A549 (cell line): ENCODE measurements at regions not wholly inside any gene's neighbourhood (a gene's known extent, or its start where the extent isn't known, plus 50 kb on each side); places are given as distances from the start of the nearest gene placed in this dataset.

ENCODE experiments used
- ATAC-seq, 2 experiments: fragments of 200-7000 bp in 1 of 2; fragments of >200 bp in 1 of 2; cut with Nextera tagmentation in 1 of 2; cut with Tn5 transposase in 1 of 2; 3 replicates each; pipeline versions ENCODE4 v1.8.0 to v1.9.1; 2018 to 2020; ENCODE audit warnings: mild to moderate bottlenecking in 1 of 2, moderate library complexity in 1 of 2
- CTCF ChIA-PET: fragments of 300-600 bp; sonication (Branson Sonifier 250); formaldehyde crosslinking; extraction: SDS; loops from one replicate; lab custom pipeline; 2021; ENCODE audit warnings: antibody characterized with exemption, inconsistent platforms; lab: Yijun Ruan, JAX
- POLR2A ChIA-PET: fragments of 350-600 bp; formaldehyde crosslinking; extraction: SDS; loops from one replicate; lab custom pipeline; 2021; ENCODE audit warnings: antibody characterized with exemption, inconsistent platforms; lab: Yijun Ruan, JAX
- DNase-seq, 2 experiments: peaks; one replicate each; pipeline versions ENCODE4 v3.0.0 to v3.0.0-alpha.2; 2011 to 2016; ENCODE audit warnings: low read depth in 1 of 2, low spot score in 1 of 2
- FAIRE-seq: peaks from 2 replicates; lab custom pipeline; 2011; peaks lifted over from hg19 to GRCh38; lab: Jason Lieb, UNC
- H3K27ac ChIP-seq, 2 experiments: fragments of >200 bp; sonication (Bioruptor Twin); formaldehyde crosslinking; 3 replicates each; pipeline ENCODE4 v1.5.1; 2016 to 2017
- H3K4me1 ChIP-seq: fragments of >200 bp; sonication (Bioruptor Twin); formaldehyde crosslinking; 3 replicates; pipeline ENCODE4 v1.6.1; 2016
- H3K4me2 ChIP-seq: fragments of >200 bp; sonication (Bioruptor Twin); formaldehyde crosslinking; 3 replicates; pipeline ENCODE4 v1.6.1; 2016
- H3K4me3 ChIP-seq: fragments of >200 bp; sonication (Bioruptor Twin); formaldehyde crosslinking; 3 replicates; pipeline ENCODE4 v1.5.1; 2016
- H3K9me3 ChIP-seq: fragments of >200 bp; sonication (Bioruptor Twin); formaldehyde crosslinking; 3 replicates; pipeline ENCODE4 v1.6.1; 2016
- EP300 ChIP-seq, 2 experiments: fragments of >200 bp; sonication (Bioruptor Twin); formaldehyde crosslinking; IDR thresholded peaks; 2 replicates in 1 of 2; 3 replicates in 1 of 2; pipeline ENCODE4 v1.6.1; 2016 to 2017
- ESRRA ChIP-seq: fragments of 150-350 bp; IDR thresholded peaks from 2 replicates; pipeline ENCODE4 v1.6.1; 2014; ENCODE audit warnings: mild to moderate bottlenecking, low read length, borderline replicate concordance
- FOXS1 ChIP-seq: fragments of 250-450 bp; sonication (Bioruptor Pico); IDR thresholded peaks from 2 replicates; pipeline ENCODE4 v1.5.0; 2020; ENCODE audit warnings: mild to moderate bottlenecking, moderate library complexity
- HEYL ChIP-seq: fragments of 250-450 bp; sonication (Bioruptor Pico); IDR thresholded peaks from 2 replicates; pipeline ENCODE4 v1.8.0; 2021; ENCODE audit warnings: mild to moderate bottlenecking, moderate library complexity
- HOXB5 ChIP-seq: fragments of 250-450 bp; sonication (Bioruptor Pico); IDR thresholded peaks from 2 replicates; pipeline ENCODE4 v1.5.0; 2020; ENCODE audit warnings: mild to moderate bottlenecking, moderate library complexity
- KDM5A ChIP-seq: fragments of 200-600 bp; sonication (generic); IDR thresholded peaks from 2 replicates; pipeline ENCODE4 v1.6.1; 2016; ENCODE audit warnings: antibody characterized with exemption, mild to moderate bottlenecking
- MAZ ChIP-seq: fragments of 150-350 bp; IDR thresholded peaks from 2 replicates; pipeline ENCODE4 v1.6.1; 2014; ENCODE audit warnings: antibody characterized with exemption, low read depth, low read length, borderline replicate concordance
- NFE2L2 ChIP-seq: fragments of 150-350 bp; conservative IDR thresholded peaks from 2 replicates; pipeline ENCODE4 v1.6.1; 2014; ENCODE audit warnings: low read length
- NPAS2 ChIP-seq: fragments of 250-450 bp; sonication (Bioruptor Pico); IDR thresholded peaks from 2 replicates; pipeline ENCODE4 v1.8.0; 2022; ENCODE audit warnings: mild to moderate bottlenecking, moderate library complexity, borderline replicate concordance
- NR3C1 ChIP-seq: fragments of >200 bp; sonication (Bioruptor Twin); formaldehyde crosslinking; IDR thresholded peaks from 3 replicates; pipeline ENCODE4 v1.6.1; 2017
- POLR2A ChIP-seq: IDR thresholded peaks from 2 replicates; pipeline ENCODE4 v1.6.1; 2012; ENCODE audit warnings: mild to moderate bottlenecking, low read length
- POLR2AphosphoS2 ChIP-seq: conservative IDR thresholded peaks from 2 replicates; pipeline ENCODE4 v1.6.1; 2012; ENCODE audit warnings: low read length, improper control_type of control experiment, inconsistent platforms
- RAD21 ChIP-seq, 2 experiments: fragments of >200 bp in 1 of 2; sonication (Bioruptor Twin) in 1 of 2; formaldehyde crosslinking in 1 of 2; IDR thresholded peaks in 1 of 2; conservative IDR thresholded peaks in 1 of 2; 2 replicates in 1 of 2; 3 replicates in 1 of 2; pipeline ENCODE4 v1.6.1; 2012 to 2018; ENCODE audit warnings: inconsistent platforms in 1 of 2
- RCOR1 ChIP-seq: fragments of 150-350 bp; IDR thresholded peaks from 2 replicates; pipeline ENCODE4 v1.6.1; 2014; ENCODE audit warnings: antibody characterized with exemption, low read length, low read depth
- RFX5 ChIP-seq: fragments of 450-650 bp; IDR thresholded peaks from 2 replicates; pipeline ENCODE4 v1.7.1; 2014; ENCODE audit warnings: antibody characterized with exemption, mild to moderate bottlenecking, moderate library complexity
- RNF2 ChIP-seq: fragments of 200-600 bp; sonication (generic); IDR thresholded peaks from 2 replicates; pipeline ENCODE4 v1.6.1; 2016; ENCODE audit warnings: low read depth, mild to moderate bottlenecking, antibody characterized with exemption, moderate library complexity, borderline replicate concordance
- SREBF2 ChIP-seq: fragments of 450-650 bp; IDR thresholded peaks from 2 replicates; pipeline ENCODE4 v1.6.1; 2014; ENCODE audit warnings: mild to moderate bottlenecking, moderate library complexity
- TFCP2L1 ChIP-seq: fragments of 250-450 bp; sonication (Bioruptor Pico); IDR thresholded peaks from 2 replicates; pipeline ENCODE4 v1.5.0; 2021; ENCODE audit warnings: mild to moderate bottlenecking
- ZFP36 ChIP-seq: fragments of 450-650 bp; IDR thresholded peaks from 2 replicates; pipeline ENCODE4 v1.6.1; 2014; ENCODE audit warnings: borderline replicate concordance; ENCODE audit not compliant: partially characterized antibody
- WGBS: methylation state at CpG from one replicate; pipeline ENCODE4 v1.1.6; 2017; ENCODE audit errors: missing lambda C conversion rate; 5-methylcytosine and 5-hydroxymethylcytosine counted together
- TF ChIP-seq, protein P1 (sequence below): fragments of >200 bp; sonication (Bioruptor Twin); formaldehyde crosslinking; IDR thresholded peaks from 3 replicates; pipeline ENCODE4 v1.5.1; 2016
- TF ChIP-seq, protein P2 (sequence below): fragments of 200-600 bp; sonication (generic); IDR thresholded peaks from 2 replicates; pipeline ENCODE4 v1.6.1; 2016; ENCODE audit warnings: antibody characterized with exemption, mild to moderate bottlenecking, moderate library complexity
- TF ChIP-seq, protein P3 (sequence below): fragments of 250-450 bp; sonication (Bioruptor Pico); IDR thresholded peaks from 2 replicates; pipeline ENCODE4 v1.5.0; 2021; ENCODE audit warnings: mild to moderate bottlenecking, moderate library complexity, borderline replicate concordance
- TF ChIP-seq, protein P4 (sequence below): fragments of >200 bp; sonication (Bioruptor Twin); formaldehyde crosslinking; IDR thresholded peaks from 3 replicates; pipeline ENCODE4 v1.6.1; 2016
- TF ChIP-seq, protein P5 (sequence below): IDR thresholded peaks from 2 replicates; pipeline ENCODE4 v1.6.1; 2012

DNA sequence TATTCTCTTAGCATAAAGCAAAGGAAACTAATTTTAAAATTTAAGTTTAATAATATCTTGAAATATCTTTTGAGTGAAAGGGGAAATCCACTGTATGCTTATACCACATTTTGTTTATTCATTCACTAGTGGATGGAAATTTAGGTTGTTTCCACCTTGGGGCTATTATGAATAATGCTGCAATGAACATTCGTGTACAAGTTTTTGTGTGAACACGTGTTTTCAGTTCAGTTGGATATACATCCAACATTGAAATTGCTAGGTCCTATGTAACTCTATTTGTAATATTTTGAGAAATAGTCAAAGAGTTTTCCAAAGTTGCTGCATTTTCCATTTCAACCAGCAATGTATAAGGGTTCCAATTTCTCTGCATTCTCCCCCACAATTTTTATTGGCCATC is 83.7 kb upstream of the ETV6 start:
- H3K4me3 ChIP-seq: no peak overlapping the region
- H3K9me3 ChIP-seq: no peaks in the 10 kb centered on the region
- ChIA-PET CTCF (interaction anchor here (3.4 kb wide), 1 partner anchor 468 kb away, joined by 13 read pairs; no protein-coding TSS in a partner anchor), POLR2A (no interaction called here)
- no peak for TF ChIP-seq EP300 (IDR thresholded peaks at IDR 0.05)
- TF ChIP-seq POLR2AphosphoS2: no peak
- TF ChIP-seq NFE2L2: no peak
- TF ChIP-seq, protein P1, sequence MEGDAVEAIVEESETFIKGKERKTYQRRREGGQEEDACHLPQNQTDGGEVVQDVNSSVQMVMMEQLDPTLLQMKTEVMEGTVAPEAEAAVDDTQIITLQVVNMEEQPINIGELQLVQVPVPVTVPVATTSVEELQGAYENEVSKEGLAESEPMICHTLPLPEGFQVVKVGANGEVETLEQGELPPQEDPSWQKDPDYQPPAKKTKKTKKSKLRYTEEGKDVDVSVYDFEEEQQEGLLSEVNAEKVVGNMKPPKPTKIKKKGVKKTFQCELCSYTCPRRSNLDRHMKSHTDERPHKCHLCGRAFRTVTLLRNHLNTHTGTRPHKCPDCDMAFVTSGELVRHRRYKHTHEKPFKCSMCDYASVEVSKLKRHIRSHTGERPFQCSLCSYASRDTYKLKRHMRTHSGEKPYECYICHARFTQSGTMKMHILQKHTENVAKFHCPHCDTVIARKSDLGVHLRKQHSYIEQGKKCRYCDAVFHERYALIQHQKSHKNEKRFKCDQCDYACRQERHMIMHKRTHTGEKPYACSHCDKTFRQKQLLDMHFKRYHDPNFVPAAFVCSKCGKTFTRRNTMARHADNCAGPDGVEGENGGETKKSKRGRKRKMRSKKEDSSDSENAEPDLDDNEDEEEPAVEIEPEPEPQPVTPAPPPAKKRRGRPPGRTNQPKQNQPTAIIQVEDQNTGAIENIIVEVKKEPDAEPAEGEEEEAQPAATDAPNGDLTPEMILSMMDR: no peak
- no peak for TF ChIP-seq RFX5
- TF ChIP-seq RCOR1: no peak
- no peak overlapping the region for H3K4me2 ChIP-seq
- no peak for ATAC-seq
- 42% methylated on average over 2 of the region's 2 CpGs for WGBS
- FAIRE-seq: no peak
- H3K4me1 ChIP-seq: 0 out of 3 replicates have a peak, but pooled peaks cover 4% of the 10 kb centered on the region
- DNase-seq: no peak
- H3K27ac ChIP-seq: no peak overlapping the region

DNA sequence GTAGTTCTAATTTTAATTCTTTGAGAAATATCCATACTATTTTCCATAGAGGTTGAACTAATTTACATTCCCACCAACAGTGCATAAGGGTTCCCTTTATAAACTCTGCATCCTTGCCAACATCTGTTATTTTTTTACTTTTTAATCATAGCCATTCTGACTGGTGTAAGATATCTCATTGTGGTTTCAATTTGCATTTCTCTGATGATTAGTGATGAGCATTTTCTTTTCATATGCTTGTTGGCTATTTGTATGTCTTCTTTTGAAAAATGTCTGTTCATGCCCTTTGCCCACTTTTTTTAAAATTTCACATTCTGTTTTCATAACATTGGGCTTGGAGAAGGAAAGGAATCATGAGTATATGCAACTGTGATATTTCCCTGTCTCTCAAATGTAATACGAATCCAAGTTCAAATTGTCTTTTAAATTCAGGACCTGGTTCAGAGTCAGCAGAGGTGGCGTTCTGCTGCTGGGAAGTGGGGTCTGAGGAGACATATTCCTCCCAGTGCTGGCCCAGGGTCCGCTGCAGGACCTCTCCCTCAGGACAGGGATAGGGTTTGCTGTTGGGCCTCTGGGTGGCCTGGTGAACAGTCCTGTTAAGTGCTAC is 81.2 kb upstream of the ETV6 start:
- no peak overlapping the region for H3K4me2 ChIP-seq
- no peak for TF ChIP-seq NPAS2 (CRISPR knock-in tag)
- TF ChIP-seq ZFP36: no peak
- no peak for TF ChIP-seq HEYL (CRISPR knock-in tag)
- TF ChIP-seq RAD21 (conservative IDR thresholded peaks at IDR 0.05 in 1 of 2, IDR thresholded peaks at IDR 0.05 in 1 of 2): no peak
- TF ChIP-seq HOXB5: no peak
- TF ChIP-seq KDM5A: no peak
- TF ChIP-seq, protein P2, sequence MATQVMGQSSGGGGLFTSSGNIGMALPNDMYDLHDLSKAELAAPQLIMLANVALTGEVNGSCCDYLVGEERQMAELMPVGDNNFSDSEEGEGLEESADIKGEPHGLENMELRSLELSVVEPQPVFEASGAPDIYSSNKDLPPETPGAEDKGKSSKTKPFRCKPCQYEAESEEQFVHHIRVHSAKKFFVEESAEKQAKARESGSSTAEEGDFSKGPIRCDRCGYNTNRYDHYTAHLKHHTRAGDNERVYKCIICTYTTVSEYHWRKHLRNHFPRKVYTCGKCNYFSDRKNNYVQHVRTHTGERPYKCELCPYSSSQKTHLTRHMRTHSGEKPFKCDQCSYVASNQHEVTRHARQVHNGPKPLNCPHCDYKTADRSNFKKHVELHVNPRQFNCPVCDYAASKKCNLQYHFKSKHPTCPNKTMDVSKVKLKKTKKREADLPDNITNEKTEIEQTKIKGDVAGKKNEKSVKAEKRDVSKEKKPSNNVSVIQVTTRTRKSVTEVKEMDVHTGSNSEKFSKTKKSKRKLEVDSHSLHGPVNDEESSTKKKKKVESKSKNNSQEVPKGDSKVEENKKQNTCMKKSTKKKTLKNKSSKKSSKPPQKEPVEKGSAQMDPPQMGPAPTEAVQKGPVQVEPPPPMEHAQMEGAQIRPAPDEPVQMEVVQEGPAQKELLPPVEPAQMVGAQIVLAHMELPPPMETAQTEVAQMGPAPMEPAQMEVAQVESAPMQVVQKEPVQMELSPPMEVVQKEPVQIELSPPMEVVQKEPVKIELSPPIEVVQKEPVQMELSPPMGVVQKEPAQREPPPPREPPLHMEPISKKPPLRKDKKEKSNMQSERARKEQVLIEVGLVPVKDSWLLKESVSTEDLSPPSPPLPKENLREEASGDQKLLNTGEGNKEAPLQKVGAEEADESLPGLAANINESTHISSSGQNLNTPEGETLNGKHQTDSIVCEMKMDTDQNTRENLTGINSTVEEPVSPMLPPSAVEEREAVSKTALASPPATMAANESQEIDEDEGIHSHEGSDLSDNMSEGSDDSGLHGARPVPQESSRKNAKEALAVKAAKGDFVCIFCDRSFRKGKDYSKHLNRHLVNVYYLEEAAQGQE: no peak
- TF ChIP-seq FOXS1 (CRISPR knock-in tag): no peak
- no peak for TF ChIP-seq NR3C1
- TF ChIP-seq TFCP2L1 (CRISPR knock-in tag): no peak
- no peak for TF ChIP-seq RFX5
- TF ChIP-seq, protein P3, sequence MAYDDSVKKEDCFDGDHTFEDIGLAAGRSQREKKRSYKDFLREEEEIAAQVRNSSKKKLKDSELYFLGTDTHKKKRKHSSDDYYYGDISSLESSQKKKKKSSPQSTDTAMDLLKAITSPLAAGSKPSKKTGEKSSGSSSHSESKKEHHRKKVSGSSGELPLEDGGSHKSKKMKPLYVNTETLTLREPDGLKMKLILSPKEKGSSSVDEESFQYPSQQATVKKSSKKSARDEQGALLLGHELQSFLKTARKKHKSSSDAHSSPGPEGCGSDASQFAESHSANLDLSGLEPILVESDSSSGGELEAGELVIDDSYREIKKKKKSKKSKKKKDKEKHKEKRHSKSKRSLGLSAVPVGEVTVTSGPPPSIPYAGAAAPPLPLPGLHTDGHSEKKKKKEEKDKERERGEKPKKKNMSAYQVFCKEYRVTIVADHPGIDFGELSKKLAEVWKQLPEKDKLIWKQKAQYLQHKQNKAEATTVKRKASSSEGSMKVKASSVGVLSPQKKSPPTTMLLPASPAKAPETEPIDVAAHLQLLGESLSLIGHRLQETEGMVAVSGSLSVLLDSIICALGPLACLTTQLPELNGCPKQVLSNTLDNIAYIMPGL (CRISPR knock-in tag): no peak
- no peak for TF ChIP-seq MAZ
- no peak for TF ChIP-seq RNF2
- TF ChIP-seq ESRRA: no peak
- TF ChIP-seq, protein P4, sequence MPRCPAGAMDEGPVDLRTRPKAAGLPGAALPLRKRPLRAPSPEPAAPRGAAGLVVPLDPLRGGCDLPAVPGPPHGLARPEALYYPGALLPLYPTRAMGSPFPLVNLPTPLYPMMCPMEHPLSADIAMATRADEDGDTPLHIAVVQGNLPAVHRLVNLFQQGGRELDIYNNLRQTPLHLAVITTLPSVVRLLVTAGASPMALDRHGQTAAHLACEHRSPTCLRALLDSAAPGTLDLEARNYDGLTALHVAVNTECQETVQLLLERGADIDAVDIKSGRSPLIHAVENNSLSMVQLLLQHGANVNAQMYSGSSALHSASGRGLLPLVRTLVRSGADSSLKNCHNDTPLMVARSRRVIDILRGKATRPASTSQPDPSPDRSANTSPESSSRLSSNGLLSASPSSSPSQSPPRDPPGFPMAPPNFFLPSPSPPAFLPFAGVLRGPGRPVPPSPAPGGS: no peak
- no peak for TF ChIP-seq SREBF2
- no peak for TF ChIP-seq POLR2A
- TF ChIP-seq, protein P5, sequence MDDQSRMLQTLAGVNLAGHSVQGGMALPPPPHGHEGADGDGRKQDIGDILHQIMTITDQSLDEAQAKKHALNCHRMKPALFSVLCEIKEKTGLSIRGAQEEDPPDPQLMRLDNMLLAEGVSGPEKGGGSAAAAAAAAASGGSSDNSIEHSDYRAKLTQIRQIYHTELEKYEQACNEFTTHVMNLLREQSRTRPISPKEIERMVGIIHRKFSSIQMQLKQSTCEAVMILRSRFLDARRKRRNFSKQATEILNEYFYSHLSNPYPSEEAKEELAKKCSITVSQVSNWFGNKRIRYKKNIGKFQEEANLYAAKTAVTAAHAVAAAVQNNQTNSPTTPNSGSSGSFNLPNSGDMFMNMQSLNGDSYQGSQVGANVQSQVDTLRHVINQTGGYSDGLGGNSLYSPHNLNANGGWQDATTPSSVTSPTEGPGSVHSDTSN: no peak
- TF ChIP-seq, all 56 proteins: peak for 0
- FAIRE-seq (no peak), DNase-seq (no peak), ATAC-seq (no peak)
- ChIA-PET CTCF (no interaction called here), POLR2A (no interaction called here)
- Histone ChIP-seq H3K4me1 (no peaks in the 10 kb centered on the region), H3K4me3 (no peak overlapping the region), H3K9me3 (no peaks in the 10 kb centered on the region), H3K27ac (no peak overlapping the region)
- 57% methylated on average over 3 of the region's 3 CpGs for WGBS
